ENCODE measurements at regions not wholly inside any gene's neighbourhood (a gene's known extent, or its start where the extent isn't known, plus 50 kb on each side); places are given as distances from the start of the nearest gene placed in this dataset.
"Not testable (repeated sequence)": the region's sequence is repeated elsewhere in the genome, so short reads cannot be mapped to it uniquely, and the experiment has no call there.

GRCh38 chr12:116667752-116668151 lies 70.1 kb downstream of the SPRING1 start:
- Histone ChIP-seq H4K91ac (ENCODE audit: insufficient read length, low read depth, low read length) (no peak overlapping the region), H2AFZ (ENCODE audit: low read length) (no peak overlapping the region), H2BK12ac (ENCODE audit: insufficient read length, low read depth, low read length) (no peak overlapping the region), H3K79me1 (ENCODE audit: insufficient read depth, low read depth, low read length, poor library complexity, severe bottlenecking) (no peaks in the 10 kb centered on the region), H2BK15ac (ENCODE audit: low read depth, low read length) (no peak overlapping the region), H4K20me1 (ENCODE audit: control insufficient read depth, insufficient read depth, insufficient read length) (no peaks in the 10 kb centered on the region), H3K27me3 (ENCODE audit: insufficient read depth, low read length) (no peaks in the 10 kb centered on the region), H3K4ac (ENCODE audit: low read depth, low read length) (no peak overlapping the region), H3K4me2 (ENCODE audit: insufficient read depth, insufficient read length, low read length) (no peak overlapping the region), H2BK20ac (ENCODE audit: low read depth, low read length, poor library complexity, severe bottlenecking) (no peak overlapping the region), H3K23me2 (ENCODE audit: insufficient read length, low read depth, low read length, poor library complexity, severe bottlenecking) (no peaks in the 10 kb centered on the region), H4K8ac (replicated peaks; ENCODE audit: insufficient read length, low read depth, low read length) (no peak overlapping the region), H4K5ac (ENCODE audit: insufficient read length, low read depth, low read length) (no peak overlapping the region), H3K14ac (ENCODE audit: insufficient read depth, low read length) (no peak overlapping the region), H3T11ph (ENCODE audit: low read length) (no peak overlapping the region), H2BK120ac (ENCODE audit: low read depth, low read length, poor library complexity, severe bottlenecking) (no peak overlapping the region), H3K23ac (ENCODE audit: insufficient read length, low read depth, low read length) (no peak overlapping the region), H3K9ac (ENCODE audit: extremely low read depth, insufficient read length, low read length) (no peak overlapping the region), H3K4me1 (ENCODE audit: insufficient read depth, low read length) (peaks cover 11% of the 10 kb centered on the region; the same call in 1 of the 2 replicates), H3K79me2 (ENCODE audit: insufficient read depth, low read length) (no peaks in the 10 kb centered on the region), H2AK5ac (ENCODE audit: insufficient read length, low read length) (no peak overlapping the region), H3K18ac (ENCODE audit: insufficient read length, low read depth, low read length) (no peak overlapping the region), H2BK5ac (ENCODE audit: insufficient read length, low read length) (no peak overlapping the region), H3K56ac (ENCODE audit: insufficient read length, low read depth, low read length) (no peak overlapping the region), H3K27ac (ENCODE audit: insufficient read length, low read depth, low read length) (no peak overlapping the region), H3K9me3 (ENCODE audit: control insufficient read depth, low read depth, low read length) (no peaks in the 10 kb centered on the region)
- no CpG with 5 or more reads among the region's 10 CpGs for WGBS (ENCODE audit: extremely low coverage, insufficient read length, low lambda C conversion rate)
- Mint-ChIP-seq H3K4me3 (no peak overlapping the region), H3K9me3 (no peaks in the 10 kb centered on the region), H3K36me3 (ENCODE audit: insufficient read depth in 1 of 3, low read depth in 3 of 3) (no peaks in the 10 kb centered on the region), H3K27ac (no peak overlapping the region), H3K27me3 (ENCODE audit: low read depth) (no peaks in the 10 kb centered on the region; the same call in none of the 2 replicates), H3K4me1 (peaks cover 21 to 25% of the 10 kb centered on the region in 2 experiments)
- no peak for TF ChIP-seq CTCF (conservative IDR thresholded peaks at IDR 0.05)
- no peak for DNase-seq

GRCh38 chr12:116666829-116667228 lies 71.0 kb downstream of the SPRING1 start:
- H2AFZ ChIP-seq (ENCODE audit: low read length); H4K91ac ChIP-seq (ENCODE audit: insufficient read length, low read depth, low read length); H3K27ac ChIP-seq (ENCODE audit: insufficient read length, low read depth, low read length); H3K23ac ChIP-seq (ENCODE audit: insufficient read length, low read depth, low read length); H3K27me3 Mint-ChIP-seq (ENCODE audit: low read depth); H3K9me3 Mint-ChIP-seq; H3K4ac ChIP-seq (ENCODE audit: low read depth, low read length); DNase-seq; H4K5ac ChIP-seq (ENCODE audit: insufficient read length, low read depth, low read length); H3K18ac ChIP-seq (ENCODE audit: insufficient read length, low read depth, low read length); H2AK5ac ChIP-seq (ENCODE audit: insufficient read length, low read length); H3K4me3 Mint-ChIP-seq; H3K79me1 ChIP-seq (ENCODE audit: insufficient read depth, low read depth, low read length, poor library complexity, severe bottlenecking); H3K27me3 ChIP-seq (ENCODE audit: insufficient read depth, low read length); H4K20me1 ChIP-seq (ENCODE audit: control insufficient read depth, insufficient read depth, insufficient read length); H3T11ph ChIP-seq (ENCODE audit: low read length); H3K9me3 ChIP-seq (ENCODE audit: control insufficient read depth, low read depth, low read length); H3K36me3 Mint-ChIP-seq (ENCODE audit: insufficient read depth in 1 of 3, low read depth in 3 of 3); H2BK120ac ChIP-seq (ENCODE audit: low read depth, low read length, poor library complexity, severe bottlenecking); H3K9ac ChIP-seq (ENCODE audit: extremely low read depth, insufficient read length, low read length); H2BK12ac ChIP-seq (ENCODE audit: insufficient read length, low read depth, low read length); H3K79me2 ChIP-seq (ENCODE audit: insufficient read depth, low read length); H2BK20ac ChIP-seq (ENCODE audit: low read depth, low read length, poor library complexity, severe bottlenecking); H3K14ac ChIP-seq (ENCODE audit: insufficient read depth, low read length); H3K56ac ChIP-seq (ENCODE audit: insufficient read length, low read depth, low read length); H2BK15ac ChIP-seq (ENCODE audit: low read depth, low read length); H2BK5ac ChIP-seq (ENCODE audit: insufficient read length, low read length); H3K4me2 ChIP-seq (ENCODE audit: insufficient read depth, insufficient read length, low read length); H3K23me2 ChIP-seq (ENCODE audit: insufficient read length, low read depth, low read length, poor library complexity, severe bottlenecking); H4K8ac ChIP-seq (replicated peaks; ENCODE audit: insufficient read length, low read depth, low read length): not testable (repeated sequence)
- H3K4me1 Mint-ChIP-seq: peaks cover 23 to 31% of the 10 kb centered on the region in 2 experiments
- peaks cover 11% of the 10 kb centered on the region; the same call in 1 of the 2 replicates for H3K4me1 ChIP-seq (ENCODE audit: insufficient read depth, low read length)
- no CpG with 5 or more reads among the region's 8 CpGs for WGBS (ENCODE audit: extremely low coverage, insufficient read length, low lambda C conversion rate)
- H3K27ac Mint-ChIP-seq: peak overlapping the region in 1 of 3 experiments; percentile 50; a peak in 1 of 7 replicates

Measured in H9 (cell line).